Heart left ventricle (tissue), 16 donors: ENCODE measurements at regions not wholly inside any gene's neighbourhood (a gene's known extent, or its start where the extent isn't known, plus 50 kb on each side); places are given as distances from the start of the nearest gene placed in this dataset.
A peak's percentile ranks its signal among the peaks of the same experiment; 100 is the strongest.

Experiments used
- ATAC-seq, 4 donors: fragments of 200-7000 bp; cut with Tn5 transposase; one replicate each; pipeline ENCODE4 v1.9.1; 2020 to 2022; ENCODE audit warnings: moderate library complexity in 4 of 4, mild to moderate bottlenecking in 3 of 4, moderate number of reproducible peaks in 1 of 4
- DNase-seq, 5 donors: peaks; one replicate each; pipeline ENCODE4 v3.0.0-alpha.2; 2020
- H3K27ac ChIP-seq, 12 donors: fragments of 200-600 bp; sonication (generic) in 4 of 12; one replicate each; pipeline versions ENCODE4 v1.5.0 to v1.8.0; 2016 to 2022; ENCODE audit warnings: mild to moderate bottlenecking in 2 of 12
- H3K27me3 ChIP-seq, 9 donors: fragments of 200-600 bp; sonication (generic) in 2 of 9; one replicate each; pipeline versions ENCODE4 v1.5.1 to v1.8.0; 2016 to 2022; ENCODE audit warnings: mild to moderate bottlenecking in 3 of 9
- H3K36me3 ChIP-seq, 9 donors: fragments of 200-600 bp; sonication (generic) in 2 of 9; one replicate each; pipeline versions ENCODE4 v1.5.0 to v1.8.0; 2018 to 2022; ENCODE audit warnings: mild to moderate bottlenecking in 2 of 9
- H3K4me1 ChIP-seq, 12 donors: fragments of 200-600 bp; sonication (generic) in 4 of 12; one replicate each; pipeline versions ENCODE4 v1.5.0 to v1.8.0; 2016 to 2022; ENCODE audit warnings: mild to moderate bottlenecking in 3 of 12
- H3K4me3 ChIP-seq, 12 donors: fragments of 200-600 bp; sonication (generic) in 4 of 12; one replicate each; pipeline versions ENCODE4 v1.5.0 to v1.8.0; 2017 to 2022; ENCODE audit warnings: mild to moderate bottlenecking in 9 of 12, moderate library complexity in 4 of 12
- H3K9me3 ChIP-seq, 12 donors: fragments of 200-600 bp; sonication (generic) in 4 of 12; one replicate each; pipeline versions ENCODE4 v1.5.0 to v1.8.0; 2016 to 2022; ENCODE audit warnings: mild to moderate bottlenecking in 1 of 12
- POLR2A ChIP-seq, 2 donors: fragments of 450-650 bp; IDR thresholded peaks; one replicate each; pipeline ENCODE4 v1.6.1; 2017; ENCODE audit warnings: antibody characterized with exemption in 2 of 2, mild to moderate bottlenecking in 2 of 2, moderate library complexity in 2 of 2
- WGBS, 4 donors: extraction: QIAGEN DNeasy Blood & Tissue Kit in 2 of 4; methylation state at CpG; one replicate each; pipeline versions ENCODE4 v1.1.5 to v1.1.7; 2013 to 2018; 5-methylcytosine and 5-hydroxymethylcytosine counted together
- intact Hi-C, 10 donors: fragments of 100-400 bp; cut with DNase I; formaldehyde crosslinking; loops; one replicate each; pipeline versions ENCODE4 v1.11.1 to v1.14.2; 2022
- TF ChIP-seq, protein P1 (sequence below), 12 donors: fragments of 200-600 bp; sonication (generic) in 4 of 12; IDR thresholded peaks; one replicate each; pipeline versions ENCODE4 v1.5.0 to v1.8.0; 2018 to 2022; ENCODE audit warnings: antibody characterized with exemption in 12 of 12, mild to moderate bottlenecking in 5 of 12
- donor health status: ischemic (EF 13 %, LVEDD 7.1; RV severe dilation, severe dysfunction).
- donor health status: healthy with polysubstance abuse.
- donor health status: DM: no; HTN: yes; CAD: no.
- donor health status: DM: no; HTN: no; CAD: no.
- donor health status: ischemic (EF 25% LVEDD 6.9; RV normal size, moderate dysfunction).
- donor health status: ischemic (EF 25% LVEDD 5.7; RV mildly dilated, moderate dysfunction).
- donor health status: healthy.
- donor health status: DM: yes; HTN: yes; CAD: no.
- donor health status: ischemic (EF 35%, LVEDD 5.7; RV mildly dilated, moderate dysfunction).
- donor health status: nonischemic (EF 11% LVEDD 7.7; RV severe dilation, severe dysfunction).
- donor health status: DM: yes; HTN: yes; CAD: no.
- donor health status: PGD.
- donor health status: ischemic (EF 29% LVEDD 5.4; RV normal size, mild dysfunction).
- donor health status: nonischemic (EF 23%, LVEDD 6.1; RV moderate dilation, normal function).

DNA sequence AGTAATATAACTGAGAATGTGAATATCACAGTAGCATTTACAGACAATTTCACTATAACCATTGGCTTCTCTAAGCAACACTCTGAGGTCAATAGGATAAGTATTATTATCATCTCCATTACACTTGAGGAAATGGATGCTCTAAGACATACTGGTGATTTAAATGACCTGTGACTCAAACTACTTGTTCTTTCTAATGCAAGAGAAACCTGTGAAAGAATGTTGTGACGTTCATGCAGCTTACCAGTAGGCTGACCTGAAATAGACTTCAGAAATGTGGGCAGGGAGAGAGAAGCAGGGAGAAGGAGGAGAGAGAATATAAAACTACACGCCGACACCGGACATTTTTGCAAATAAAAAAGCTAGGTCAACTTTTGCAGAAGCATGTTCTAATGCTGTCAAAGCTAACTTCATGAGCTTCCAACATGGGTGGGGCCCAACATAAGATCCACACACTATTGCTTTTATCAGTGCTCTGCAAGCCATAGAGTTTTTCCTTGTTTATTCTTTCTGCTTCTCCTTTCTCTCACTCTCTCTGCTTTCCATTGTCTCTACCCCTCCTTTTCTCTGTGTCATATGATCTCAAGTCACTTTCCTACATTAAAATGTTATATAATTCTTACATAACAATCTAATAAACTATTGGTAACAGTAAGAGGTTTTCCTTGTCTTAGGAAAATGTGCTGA, 217.6 kb upstream of the FN1 start:
- no peak for ATAC-seq
- H3K27me3 ChIP-seq: no peaks in the 10 kb centered on the region
- H3K9me3 ChIP-seq: no peaks in the 10 kb centered on the region
- intact Hi-C loops: no loop called here
- no peak overlapping the region for H3K4me3 ChIP-seq
- TF ChIP-seq, protein P1, sequence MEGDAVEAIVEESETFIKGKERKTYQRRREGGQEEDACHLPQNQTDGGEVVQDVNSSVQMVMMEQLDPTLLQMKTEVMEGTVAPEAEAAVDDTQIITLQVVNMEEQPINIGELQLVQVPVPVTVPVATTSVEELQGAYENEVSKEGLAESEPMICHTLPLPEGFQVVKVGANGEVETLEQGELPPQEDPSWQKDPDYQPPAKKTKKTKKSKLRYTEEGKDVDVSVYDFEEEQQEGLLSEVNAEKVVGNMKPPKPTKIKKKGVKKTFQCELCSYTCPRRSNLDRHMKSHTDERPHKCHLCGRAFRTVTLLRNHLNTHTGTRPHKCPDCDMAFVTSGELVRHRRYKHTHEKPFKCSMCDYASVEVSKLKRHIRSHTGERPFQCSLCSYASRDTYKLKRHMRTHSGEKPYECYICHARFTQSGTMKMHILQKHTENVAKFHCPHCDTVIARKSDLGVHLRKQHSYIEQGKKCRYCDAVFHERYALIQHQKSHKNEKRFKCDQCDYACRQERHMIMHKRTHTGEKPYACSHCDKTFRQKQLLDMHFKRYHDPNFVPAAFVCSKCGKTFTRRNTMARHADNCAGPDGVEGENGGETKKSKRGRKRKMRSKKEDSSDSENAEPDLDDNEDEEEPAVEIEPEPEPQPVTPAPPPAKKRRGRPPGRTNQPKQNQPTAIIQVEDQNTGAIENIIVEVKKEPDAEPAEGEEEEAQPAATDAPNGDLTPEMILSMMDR (IDR thresholded peaks at IDR 0.05): no peak
- no peak for TF ChIP-seq POLR2A (IDR thresholded peaks at IDR 0.05)
- H3K36me3 ChIP-seq: no peaks in the 10 kb centered on the region
- WGBS, 4 donors: 55 to 66% (median 61%) methylated on average over 4 of the region's 4 CpGs
- H3K4me1 ChIP-seq: no peaks in the 10 kb centered on the region
- DNase-seq: no peak
- H3K27ac ChIP-seq: peak overlapping the region in 1 of 12 donors; percentile 65

DNA sequence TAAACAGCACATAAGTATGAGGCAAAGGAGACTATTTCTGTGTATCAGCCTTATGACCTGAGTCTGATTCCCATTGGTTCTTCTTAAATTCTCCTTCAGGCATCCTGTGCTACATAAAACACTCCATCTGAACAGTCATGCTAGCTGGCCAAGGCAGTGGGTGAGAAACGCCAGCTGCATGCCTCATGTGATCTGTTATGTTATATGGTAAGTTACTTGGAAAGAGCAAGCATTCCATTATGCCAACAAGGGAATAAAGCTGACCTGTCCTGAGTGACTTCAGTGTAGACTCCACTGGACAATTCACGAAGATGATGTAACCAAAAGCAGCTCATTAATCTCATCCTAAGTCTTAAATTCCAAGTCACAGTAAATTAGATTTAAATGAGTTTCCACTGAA, 216.5 kb upstream of the FN1 start:
- no peak for ATAC-seq
- H3K27ac ChIP-seq: peak overlapping the region in 1 of 12 donors; percentile 65
- intact Hi-C loops: no loop called here

DNA sequence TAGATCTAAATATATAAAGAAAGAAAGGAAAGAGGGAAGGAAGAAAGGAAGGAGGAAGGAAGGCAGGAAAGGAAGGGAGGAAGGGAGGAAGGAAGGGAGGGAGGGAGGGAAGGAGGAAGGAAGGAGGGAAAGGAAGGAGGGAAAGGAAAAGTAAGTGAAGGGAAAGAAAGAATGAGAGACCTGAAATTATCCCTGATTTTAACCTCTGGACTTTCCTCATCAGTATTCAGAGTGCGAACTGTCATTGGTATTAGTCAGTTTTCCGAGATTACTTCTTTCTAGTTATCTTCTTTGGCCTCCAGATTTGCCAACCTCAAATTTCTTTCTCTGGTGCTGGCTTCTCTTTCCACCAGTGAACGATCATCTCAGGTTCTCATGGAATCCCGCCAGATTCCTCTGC, 215.5 kb upstream of the FN1 start:
- no peak for DNase-seq
- intact Hi-C loops: no loop called here
- H3K36me3 ChIP-seq: no peaks in the 10 kb centered on the region
- H3K9me3 ChIP-seq: no peaks in the 10 kb centered on the region
- 96 to 98% (median 97%) methylated on average over 4 of the region's 4 CpGs for WGBS, 4 donors
- ATAC-seq: no peak
- TF ChIP-seq POLR2A (IDR thresholded peaks at IDR 0.05): no peak
- TF ChIP-seq, protein P1 (IDR thresholded peaks at IDR 0.05): no peak
- H3K4me1 ChIP-seq: no peaks in the 10 kb centered on the region
- H3K4me3 ChIP-seq: no peak overlapping the region
- no peaks in the 10 kb centered on the region for H3K27me3 ChIP-seq
- peak overlapping the region in 1 of 12 donors; percentile 65 for H3K27ac ChIP-seq

More for the DNA sequence above, 216.5 kb upstream of the FN1 start:
- Histone ChIP-seq H3K36me3 (no peaks in the 10 kb centered on the region), H3K4me3 (no peak overlapping the region), H3K27me3 (no peaks in the 10 kb centered on the region), H3K4me1 (no peaks in the 10 kb centered on the region), H3K9me3 (no peaks in the 10 kb centered on the region)
- WGBS, 4 donors: 79 to 87% (median 84%) methylated on average over 2 of the region's 2 CpGs
- TF ChIP-seq, protein P1 (IDR thresholded peaks at IDR 0.05): no peak
- TF ChIP-seq POLR2A (IDR thresholded peaks at IDR 0.05): no peak
- DNase-seq: no peak

DNA sequence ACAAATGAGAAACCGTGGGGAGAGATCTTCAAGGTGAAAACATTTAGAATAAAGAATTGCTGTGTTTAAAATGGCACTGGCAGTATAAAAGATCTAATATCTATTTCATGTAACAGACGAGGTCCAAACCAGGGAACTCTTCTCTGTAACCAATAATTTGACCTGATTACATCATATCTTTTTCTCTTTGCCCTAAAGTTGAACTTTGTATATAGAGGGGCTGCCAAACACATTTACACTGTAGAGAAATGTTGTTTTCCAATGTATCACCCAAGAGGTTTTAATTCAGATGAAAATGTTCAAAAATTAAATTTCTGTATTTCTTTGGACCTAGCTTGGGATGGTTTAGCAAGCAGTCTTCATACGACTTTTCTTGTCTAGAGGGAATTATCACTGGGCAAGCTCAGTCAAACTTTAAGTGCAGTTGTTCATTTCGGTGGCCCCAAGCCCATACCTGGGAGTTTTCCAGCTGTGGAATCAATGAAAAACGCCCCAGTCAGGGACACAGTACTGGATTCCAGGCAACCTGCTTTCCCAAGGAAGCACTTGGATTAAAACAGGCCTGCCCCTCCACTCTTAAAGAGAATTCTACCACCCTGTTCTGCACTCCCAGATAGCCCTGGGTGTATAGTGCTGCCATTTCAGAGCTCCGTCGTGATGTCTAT, 208.5 kb upstream of the FN1 start:
- no peaks in the 10 kb centered on the region for H3K36me3 ChIP-seq
- no peak for TF ChIP-seq POLR2A (IDR thresholded peaks at IDR 0.05)
- DNase-seq (no peak), ATAC-seq (no peak)
- H3K27me3 ChIP-seq: no peaks in the 10 kb centered on the region
- no peaks in the 10 kb centered on the region for H3K9me3 ChIP-seq
- H3K4me1 ChIP-seq: no peaks in the 10 kb centered on the region
- no peak overlapping the region for H3K27ac ChIP-seq
- H3K4me3 ChIP-seq: no peak overlapping the region
- intact Hi-C loops: no loop called here
- 76 to 88% (median 83%) methylated on average over 7 of the region's 7 CpGs for WGBS, 4 donors
